ENCODE measurements at regions not wholly inside any gene's neighbourhood (a gene's known extent, or its start where the extent isn't known, plus 50 kb on each side); places are given as distances from the start of the nearest gene placed in this dataset.
"Not testable (repeated sequence)": the region's sequence is repeated elsewhere in the genome, so short reads cannot be mapped to it uniquely, and the experiment has no call there.

DNA sequence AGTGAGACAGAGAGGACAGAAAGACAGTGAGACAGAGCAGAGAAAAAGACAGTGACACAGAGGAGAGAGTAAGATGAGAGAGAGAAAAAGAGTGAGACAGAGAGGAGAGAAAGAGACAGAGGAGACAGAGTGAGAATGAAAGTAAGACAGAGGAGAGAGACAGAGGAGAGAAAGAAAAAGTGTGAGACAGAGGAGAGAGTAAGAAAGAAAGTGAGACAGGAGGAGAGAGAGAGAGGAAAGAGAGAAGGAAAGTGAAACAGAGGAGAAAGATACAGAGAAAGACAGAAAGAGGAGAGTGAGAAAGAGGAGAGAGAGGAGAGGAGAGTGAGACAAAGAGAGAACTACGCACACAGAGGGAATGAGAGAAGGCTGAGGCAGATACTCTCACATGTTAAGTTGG is 411.6 kb upstream of the USP9Y start:
- Histone ChIP-seq H3K4me1 (no peaks in the 10 kb centered on the region), H3K36me3 (no peaks in the 10 kb centered on the region), H3K27me3 (no peaks in the 10 kb centered on the region), H3K9me3 (no peaks in the 10 kb centered on the region), H3K27ac (no peak overlapping the region), H3K4me3 (no peak overlapping the region)
- no peak for DNase-seq
- WGBS, 5 donors = 33 to 71% (median 67%) methylated on average over 1 of the region's 1 CpG; no CpG with 5 or more reads in 2 of the 5 donors
- no peak for TF ChIP-seq POLR2A (IDR thresholded peaks at IDR 0.05)
- no peak for TF ChIP-seq EP300 (IDR thresholded peaks at IDR 0.05)
- TF ChIP-seq, protein P1, sequence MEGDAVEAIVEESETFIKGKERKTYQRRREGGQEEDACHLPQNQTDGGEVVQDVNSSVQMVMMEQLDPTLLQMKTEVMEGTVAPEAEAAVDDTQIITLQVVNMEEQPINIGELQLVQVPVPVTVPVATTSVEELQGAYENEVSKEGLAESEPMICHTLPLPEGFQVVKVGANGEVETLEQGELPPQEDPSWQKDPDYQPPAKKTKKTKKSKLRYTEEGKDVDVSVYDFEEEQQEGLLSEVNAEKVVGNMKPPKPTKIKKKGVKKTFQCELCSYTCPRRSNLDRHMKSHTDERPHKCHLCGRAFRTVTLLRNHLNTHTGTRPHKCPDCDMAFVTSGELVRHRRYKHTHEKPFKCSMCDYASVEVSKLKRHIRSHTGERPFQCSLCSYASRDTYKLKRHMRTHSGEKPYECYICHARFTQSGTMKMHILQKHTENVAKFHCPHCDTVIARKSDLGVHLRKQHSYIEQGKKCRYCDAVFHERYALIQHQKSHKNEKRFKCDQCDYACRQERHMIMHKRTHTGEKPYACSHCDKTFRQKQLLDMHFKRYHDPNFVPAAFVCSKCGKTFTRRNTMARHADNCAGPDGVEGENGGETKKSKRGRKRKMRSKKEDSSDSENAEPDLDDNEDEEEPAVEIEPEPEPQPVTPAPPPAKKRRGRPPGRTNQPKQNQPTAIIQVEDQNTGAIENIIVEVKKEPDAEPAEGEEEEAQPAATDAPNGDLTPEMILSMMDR (IDR thresholded peaks at IDR 0.05) = no peak
- no peak for TF ChIP-seq POLR2AphosphoS5 (IDR thresholded peaks at IDR 0.05)
- intact Hi-C loops (cut with DNase I; ENCODE audit: low total_unique reads) = no loop called here

DNA sequence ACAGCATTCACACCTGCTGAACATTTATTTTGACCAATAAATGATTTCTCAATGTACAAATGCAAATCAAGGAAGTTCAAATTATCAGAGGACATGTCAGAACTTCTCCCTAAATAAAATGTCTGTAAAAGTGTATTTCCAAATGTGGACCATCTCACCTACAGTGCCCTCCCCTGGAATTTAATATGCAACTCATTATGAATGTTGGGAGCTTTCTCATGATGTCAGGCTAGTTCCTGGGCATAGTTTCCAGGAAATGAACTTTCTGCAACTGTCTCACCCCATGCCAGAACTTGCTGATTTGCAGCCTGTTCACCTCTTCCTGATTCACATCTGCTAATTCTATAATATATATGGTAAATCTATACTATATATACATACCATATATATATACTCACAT is 408.5 kb upstream of the USP9Y start:
- no peaks in the 10 kb centered on the region for H3K9me3 ChIP-seq
- no peak overlapping the region for H3K27ac ChIP-seq
- H3K4me1 ChIP-seq = no peaks in the 10 kb centered on the region
- H3K27me3 ChIP-seq = no peaks in the 10 kb centered on the region
- H3K4me3 ChIP-seq = no peak overlapping the region
- no peak for TF ChIP-seq POLR2AphosphoS5 (IDR thresholded peaks at IDR 0.05)
- TF ChIP-seq, protein P1 (IDR thresholded peaks at IDR 0.05) = no peak
- TF ChIP-seq POLR2A (IDR thresholded peaks at IDR 0.05) = no peak
- no peak for TF ChIP-seq EP300 (IDR thresholded peaks at IDR 0.05)
- intact Hi-C loops (cut with DNase I; ENCODE audit: low total_unique reads) = no loop called here
- H3K36me3 ChIP-seq = no peaks in the 10 kb centered on the region
- DNase-seq = no peak

DNA sequence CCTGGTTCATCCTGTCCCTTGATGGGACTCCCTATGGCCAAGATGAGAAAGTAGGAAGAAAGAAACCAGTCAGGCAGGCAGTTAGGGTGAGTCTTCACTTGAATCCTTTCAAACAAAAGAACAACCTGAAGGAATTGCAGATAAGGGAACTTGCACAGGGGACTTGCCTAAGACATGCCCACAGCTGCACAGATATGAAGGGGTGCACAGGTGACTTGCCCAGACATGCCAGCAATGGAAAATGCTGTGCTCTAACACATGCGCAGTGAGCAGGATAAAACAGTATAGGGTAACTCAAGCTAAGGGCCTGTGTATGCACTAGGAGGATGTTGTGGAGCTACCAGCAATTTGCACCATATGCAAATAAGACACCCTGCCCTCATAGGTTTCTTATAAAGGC is 404.6 kb upstream of the USP9Y start:
- TF ChIP-seq POLR2A (IDR thresholded peaks at IDR 0.05) (no peak), POLR2AphosphoS5 (IDR thresholded peaks at IDR 0.05) (no peak), EP300 (IDR thresholded peaks at IDR 0.05) (no peak)
- TF ChIP-seq, protein P1 (IDR thresholded peaks at IDR 0.05) = no peak
- H3K4me3 ChIP-seq = no peak overlapping the region
- no peaks in the 10 kb centered on the region for H3K36me3 ChIP-seq
- DNase-seq = no peak
- WGBS, 5 donors = 85 to 96% (median 88%) methylated on average over 1 of the region's 1 CpG; no CpG with 5 or more reads in 2 of the 5 donors
- H3K9me3 ChIP-seq = no peaks in the 10 kb centered on the region
- intact Hi-C loops (cut with DNase I; ENCODE audit: low total_unique reads) = no loop called here
- no peaks in the 10 kb centered on the region for H3K4me1 ChIP-seq
- H3K27me3 ChIP-seq = no peaks in the 10 kb centered on the region
- H3K27ac ChIP-seq = no peak overlapping the region

DNA sequence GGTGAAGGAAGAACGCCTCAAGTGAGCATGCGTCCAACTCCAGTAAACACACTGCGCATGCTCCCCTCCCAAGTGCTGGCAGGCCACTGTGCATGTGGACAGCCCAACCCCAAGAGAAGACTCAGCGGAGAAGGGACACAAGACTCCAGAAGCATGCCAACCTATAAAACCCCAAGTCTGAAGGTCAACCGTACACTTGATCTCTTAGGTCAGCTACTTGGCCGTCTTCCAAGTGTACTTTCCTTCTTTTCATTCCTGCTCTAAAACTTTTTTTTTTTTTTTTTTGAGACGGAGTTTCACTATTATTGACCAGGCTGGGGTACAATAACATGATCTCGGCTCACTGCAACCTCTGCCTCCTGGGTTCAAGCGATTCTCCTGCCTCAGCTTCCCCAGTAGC is 401.2 kb upstream of the USP9Y start:
- H3K4me1 ChIP-seq; H3K4me3 ChIP-seq; intact Hi-C loops (cut with DNase I; ENCODE audit: low total_unique reads); H3K27me3 ChIP-seq; H3K9me3 ChIP-seq; H3K36me3 ChIP-seq; H3K27ac ChIP-seq: not testable (repeated sequence)
- WGBS, 5 donors = 35 to 53% (median 36%) methylated on average over 5 to 9 of the region's 9 CpGs; no CpG with 5 or more reads in 2 of the 5 donors
- DNase-seq = peak in 1 of 2 donors; percentile 11

DNA sequence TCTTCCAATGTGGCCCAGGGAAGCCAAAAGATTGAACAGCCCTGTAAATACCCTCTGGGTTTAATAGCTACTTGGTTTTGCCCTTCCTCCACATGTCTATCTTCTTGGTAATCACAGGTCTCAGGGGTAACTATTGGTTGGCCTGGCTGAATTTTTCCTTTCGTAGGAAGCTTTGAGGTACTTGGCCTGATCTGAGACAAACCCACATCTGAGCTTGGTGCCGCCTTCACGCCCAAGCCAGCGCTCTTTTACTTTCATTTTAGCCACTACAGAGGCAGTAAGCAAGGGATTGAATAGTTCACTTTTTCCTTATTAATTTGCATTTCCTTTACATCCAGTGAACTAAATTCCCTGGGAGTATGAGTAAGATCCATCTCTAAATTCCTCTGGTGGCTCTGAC is 397.6 kb upstream of the USP9Y start:
- 28 to 60% (median 37%) methylated on average over 3 to 4 of the region's 4 CpGs; no CpG with 5 or more reads in 2 of the 5 donors for WGBS, 5 donors
- no peak for DNase-seq

More for the DNA sequence above, 397.6 kb upstream of the USP9Y start:
- TF ChIP-seq EP300 (IDR thresholded peaks at IDR 0.05) (no peak), POLR2A (IDR thresholded peaks at IDR 0.05) (no peak), POLR2AphosphoS5 (IDR thresholded peaks at IDR 0.05) (no peak)
- TF ChIP-seq, protein P1 (IDR thresholded peaks at IDR 0.05) = no peak
- Histone ChIP-seq H3K4me3 (no peak overlapping the region), H3K9me3 (no peaks in the 10 kb centered on the region), H3K27me3 (no peaks in the 10 kb centered on the region), H3K27ac (peak overlapping the region in 1 of 5 donors; percentile 60), H3K4me1 (peaks cover 0 to 6% (median 0%) of the 10 kb centered on the region in 4 donors), H3K36me3 (no peaks in the 10 kb centered on the region)
- intact Hi-C loops (cut with DNase I; ENCODE audit: low total_unique reads) = no loop called here

All from stomach (tissue), 8 donors.